HepG2 (cell line): ENCODE measurements at regions not wholly inside any gene's neighbourhood (a gene's known extent, or its start where the extent isn't known, plus 50 kb on each side); places are given as distances from the start of the nearest gene placed in this dataset.
A peak's percentile ranks its signal among the peaks of the same experiment; 100 is the strongest.

Experiments used
- CBFB ChIP-seq: sonication (generic); formaldehyde crosslinking; IDR thresholded peaks from 2 replicates; pipeline ENCODE4 v1.4.0; 2020; ENCODE audit warnings: missing genetic modification reagents
- CEBPZ ChIP-seq: IDR thresholded peaks from 2 replicates; pipeline ENCODE4 v1.6.1; 2012; ENCODE audit warnings: low read length, improper control_type of control experiment
- CTCF ChIP-seq: sonication (generic); formaldehyde crosslinking; IDR thresholded peaks from 2 replicates; pipeline ENCODE4 v1.5.0; 2020; ENCODE audit warnings: mild to moderate bottlenecking, missing genetic modification reagents, moderate library complexity
- E2F2 ChIP-seq: sonication (generic); formaldehyde crosslinking; IDR thresholded peaks from 2 replicates; pipeline ENCODE4 v1.4.0; 2020; ENCODE audit warnings: missing genetic modification reagents, borderline replicate concordance
- EZH2 ChIP-seq: conservative IDR thresholded peaks from 2 replicates; pipeline ENCODE4 v1.6.1; 2012; ENCODE audit warnings: mild to moderate bottlenecking, low read depth, low read length, moderate library complexity
- FOSL2 ChIP-seq: sonication (generic); formaldehyde crosslinking; IDR thresholded peaks from 2 replicates; pipeline ENCODE4 v1.4.0; 2020; ENCODE audit warnings: missing genetic modification reagents
- NAIF1 ChIP-seq: sonication (generic); formaldehyde crosslinking; IDR thresholded peaks from 2 replicates; pipeline ENCODE4 v1.5.0; 2020; ENCODE audit warnings: mild to moderate bottlenecking, missing genetic modification reagents, borderline replicate concordance
- RFX5 ChIP-seq: IDR thresholded peaks from 2 replicates; pipeline ENCODE4 v1.6.1; 2011; ENCODE audit warnings: low read depth, low read length, improper control_type of control experiment
- ZNF138 ChIP-seq: sonication (generic); formaldehyde crosslinking; IDR thresholded peaks from 2 replicates; pipeline ENCODE4 v1.5.0; 2020; ENCODE audit warnings: mild to moderate bottlenecking, low read depth, missing genetic modification reagents
- ZNF274 ChIP-seq: sonication (generic); formaldehyde crosslinking; IDR thresholded peaks from 2 replicates; pipeline ENCODE4 v1.5.1; 2020; ENCODE audit warnings: mild to moderate bottlenecking, missing genetic modification reagents
- ZNF580 ChIP-seq: IDR thresholded peaks from 2 replicates; pipeline ENCODE4 v1.6.1; 2016; ENCODE audit warnings: low read depth, borderline replicate concordance
- ZNF75D ChIP-seq: sonication (generic); formaldehyde crosslinking; IDR thresholded peaks from 2 replicates; pipeline ENCODE4 v1.8.1; 2023; ENCODE audit warnings: missing genetic modification reagents, mild to moderate bottlenecking, borderline replicate concordance
- ZZZ3 ChIP-seq: sonication (generic); formaldehyde crosslinking; IDR thresholded peaks from 2 replicates; pipeline ENCODE4 v1.4.0; 2020; ENCODE audit warnings: missing genetic modification reagents, mild to moderate bottlenecking, borderline replicate concordance

- no peak for TF ChIP-seq FOSL2 (CRISPR knock-in tag)
- TF ChIP-seq EZH2: no peak
- peak; percentile 64 for TF ChIP-seq CTCF (CRISPR knock-in tag)
- no peak for TF ChIP-seq E2F2
- TF ChIP-seq ZNF274 (CRISPR knock-in tag): no peak
- no peak for TF ChIP-seq RFX5
- no peak for TF ChIP-seq ZNF580 (CRISPR knock-in tag)
- TF ChIP-seq ZNF138 (CRISPR knock-in tag): no peak
- TF ChIP-seq CBFB (CRISPR knock-in tag): no peak
- no peak for TF ChIP-seq CEBPZ
- no peak for TF ChIP-seq NAIF1 (CRISPR knock-in tag)
- TF ChIP-seq ZZZ3 (CRISPR knock-in tag): no peak
- TF ChIP-seq ZNF75D: no peak
Measured at GRCh38 chr2:117536139-117536538, 278.4 kb upstream of the DDX18 start.
